Adrenal gland (tissue), 5 donors: ENCODE measurements at regions not wholly inside any gene's neighbourhood (a gene's known extent, or its start where the extent isn't known, plus 50 kb on each side); places are given as distances from the start of the nearest gene placed in this dataset.

Experiments
- POLR2A ChIP-seq, 2 donors: fragments of 450-650 bp; IDR thresholded peaks; one replicate each; pipeline ENCODE4 v1.6.1; 2017; ENCODE audit warnings: antibody characterized with exemption in 2 of 2, mild to moderate bottlenecking in 2 of 2, moderate library complexity in 1 of 2
- TF ChIP-seq, protein P1 (sequence below), 6 experiments: fragments of 450-650 bp in 4 of 6; fragments of 200-600 bp in 2 of 6; sonication (generic) in 1 of 6; IDR thresholded peaks; 1 replicate in 5 of 6; 2 replicates in 1 of 6; pipeline versions ENCODE4 v1.5.1 to v1.8.0; 2016 to 2021; ENCODE audit warnings: antibody characterized with exemption in 6 of 6, mild to moderate bottlenecking in 2 of 6, moderate library complexity in 1 of 6
- donor health status: DM: no; HTN: no; CAD: no.

DNA sequence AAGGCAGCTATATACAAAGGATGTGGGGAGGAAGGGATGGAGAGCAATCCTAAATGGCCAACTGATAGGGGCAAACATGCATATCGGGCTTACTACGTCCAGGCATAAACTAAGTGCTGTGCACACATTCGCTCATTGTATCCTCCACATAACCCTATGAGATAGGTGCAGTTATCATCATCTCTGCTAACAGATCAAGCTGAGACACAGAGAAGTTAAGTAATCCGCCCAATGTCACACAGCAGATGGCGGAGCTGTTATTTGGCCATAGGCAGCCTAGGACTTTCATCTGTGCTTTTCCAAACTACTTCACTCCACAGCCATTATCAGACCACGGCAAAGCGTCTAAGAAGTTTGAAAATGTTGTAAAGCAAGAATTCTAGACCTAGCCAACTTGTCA, 197.5 kb downstream of the RGS3 start:
- TF ChIP-seq, protein P1, sequence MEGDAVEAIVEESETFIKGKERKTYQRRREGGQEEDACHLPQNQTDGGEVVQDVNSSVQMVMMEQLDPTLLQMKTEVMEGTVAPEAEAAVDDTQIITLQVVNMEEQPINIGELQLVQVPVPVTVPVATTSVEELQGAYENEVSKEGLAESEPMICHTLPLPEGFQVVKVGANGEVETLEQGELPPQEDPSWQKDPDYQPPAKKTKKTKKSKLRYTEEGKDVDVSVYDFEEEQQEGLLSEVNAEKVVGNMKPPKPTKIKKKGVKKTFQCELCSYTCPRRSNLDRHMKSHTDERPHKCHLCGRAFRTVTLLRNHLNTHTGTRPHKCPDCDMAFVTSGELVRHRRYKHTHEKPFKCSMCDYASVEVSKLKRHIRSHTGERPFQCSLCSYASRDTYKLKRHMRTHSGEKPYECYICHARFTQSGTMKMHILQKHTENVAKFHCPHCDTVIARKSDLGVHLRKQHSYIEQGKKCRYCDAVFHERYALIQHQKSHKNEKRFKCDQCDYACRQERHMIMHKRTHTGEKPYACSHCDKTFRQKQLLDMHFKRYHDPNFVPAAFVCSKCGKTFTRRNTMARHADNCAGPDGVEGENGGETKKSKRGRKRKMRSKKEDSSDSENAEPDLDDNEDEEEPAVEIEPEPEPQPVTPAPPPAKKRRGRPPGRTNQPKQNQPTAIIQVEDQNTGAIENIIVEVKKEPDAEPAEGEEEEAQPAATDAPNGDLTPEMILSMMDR (IDR thresholded peaks at IDR 0.05), result no peak
- no peak for TF ChIP-seq POLR2A (IDR thresholded peaks at IDR 0.05)
